Stimulated activated naive CD4-positive, alpha-beta T cell (primary cell): ENCODE measurements at regions not wholly inside any gene's neighbourhood (a gene's known extent, or its start where the extent isn't known, plus 50 kb on each side); places are given as distances from the start of the nearest gene placed in this dataset.
"Not testable (repeated sequence)": the region's sequence is repeated elsewhere in the genome, so short reads cannot be mapped to it uniquely, and the experiment has no call there.

Source experiments
- DNase-seq, 6 experiments: peaks; one replicate each; lab custom pipeline; 2025; lab: John Stamatoyannopoulos, UW

DNA sequence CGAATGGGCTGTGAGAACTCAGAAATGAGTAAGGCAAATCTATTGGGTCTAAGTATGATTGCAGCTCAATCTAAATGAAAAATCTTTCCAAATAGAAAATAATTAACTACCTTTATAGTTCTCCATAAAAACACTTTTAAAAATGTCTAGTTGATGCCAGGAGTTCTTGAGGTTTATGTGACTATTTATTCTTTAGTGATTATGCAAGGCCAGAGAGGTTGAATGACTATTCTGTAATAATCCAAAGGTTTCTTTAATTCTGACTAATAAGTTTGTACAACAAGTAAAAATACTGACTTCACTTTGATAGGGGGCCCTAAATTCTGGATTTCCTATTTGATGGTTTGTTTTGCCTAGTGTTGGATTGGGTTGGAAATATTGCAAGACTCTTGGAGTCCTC, 461.2 kb downstream of the EPM2A start:
- DNase-seq, result no peak

DNA sequence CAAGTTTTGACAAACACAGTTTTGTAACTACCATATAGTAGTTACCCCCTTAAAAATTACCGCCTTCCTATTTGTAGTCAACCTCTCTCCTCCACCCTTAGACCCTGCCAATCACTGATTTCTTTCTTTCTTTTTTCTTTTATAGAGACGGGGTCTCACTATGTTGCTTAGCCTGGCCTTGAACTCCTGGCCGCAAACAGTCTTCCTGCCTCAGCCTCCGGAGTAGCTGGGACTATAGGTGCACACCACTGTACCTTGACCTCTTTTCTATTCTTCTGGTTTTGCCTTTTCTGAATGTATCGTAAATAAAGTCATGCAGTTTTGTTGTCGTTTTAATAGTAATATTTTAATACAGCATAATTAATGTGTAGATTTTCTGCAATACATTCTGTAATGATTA, 460.3 kb downstream of the EPM2A start:
- no peak for DNase-seq

- no peak for DNase-seq
Observed at GRCh38 chr6:145275787-145276186, 459.5 kb downstream of the EPM2A start.

DNA sequence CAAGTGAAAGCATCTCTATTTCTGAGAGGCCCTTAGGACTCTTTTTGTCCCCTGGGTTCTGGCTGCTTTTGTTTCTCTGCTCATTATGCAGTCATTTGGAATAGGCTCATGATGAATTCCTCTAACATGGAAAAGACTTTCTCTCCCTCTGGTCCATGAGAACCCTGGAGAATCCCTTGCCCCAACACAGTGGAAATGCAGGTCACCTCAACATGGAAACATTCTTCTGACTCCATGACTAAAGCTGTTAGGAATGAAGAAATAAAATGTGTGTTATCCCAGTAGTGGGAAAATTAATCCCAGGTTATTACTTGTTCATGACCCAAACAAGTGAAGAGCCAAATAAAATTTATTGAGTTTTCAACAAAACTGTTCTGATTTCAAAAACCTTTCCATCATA, 458.6 kb downstream of the EPM2A start:
- no peak for DNase-seq

- DNase-seq, result no peak
Observed at GRCh38 chr6:145277358-145278086, 457.8 kb downstream of the EPM2A start.

DNA sequence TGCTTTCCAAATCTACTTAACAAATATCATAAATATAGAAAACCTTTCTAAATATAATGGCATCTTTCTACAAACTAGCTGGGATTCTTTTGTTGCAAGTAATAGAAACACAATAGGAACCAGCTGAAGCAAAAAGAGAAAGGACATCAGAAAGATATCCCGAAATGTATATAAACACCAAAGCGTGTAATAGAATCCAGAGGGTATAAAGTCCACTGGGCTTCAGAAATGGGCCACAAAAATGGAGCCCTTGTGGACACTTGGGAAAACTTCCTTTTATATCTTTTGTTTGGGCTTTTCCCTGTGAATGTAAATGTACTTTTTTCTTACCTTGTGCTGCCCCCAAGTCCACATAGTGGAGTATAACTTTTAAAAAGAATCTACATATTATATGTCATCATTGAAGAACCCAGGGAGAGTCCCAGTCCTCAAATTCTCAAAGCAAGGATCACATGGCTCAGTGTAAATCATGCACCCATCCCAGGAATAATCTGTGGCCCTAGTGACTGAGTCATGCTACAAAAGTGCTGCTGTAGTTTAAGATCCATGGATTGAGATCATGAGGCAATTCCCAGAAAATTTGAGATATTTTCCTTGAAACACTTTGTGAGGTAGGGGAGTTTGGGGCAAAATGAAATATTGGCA, 457.0 kb downstream of the EPM2A start:
- no peak for DNase-seq

GRCh38 chr6:145279551-145279950, 455.8 kb downstream of the EPM2A start:
- no peak for DNase-seq

DNA sequence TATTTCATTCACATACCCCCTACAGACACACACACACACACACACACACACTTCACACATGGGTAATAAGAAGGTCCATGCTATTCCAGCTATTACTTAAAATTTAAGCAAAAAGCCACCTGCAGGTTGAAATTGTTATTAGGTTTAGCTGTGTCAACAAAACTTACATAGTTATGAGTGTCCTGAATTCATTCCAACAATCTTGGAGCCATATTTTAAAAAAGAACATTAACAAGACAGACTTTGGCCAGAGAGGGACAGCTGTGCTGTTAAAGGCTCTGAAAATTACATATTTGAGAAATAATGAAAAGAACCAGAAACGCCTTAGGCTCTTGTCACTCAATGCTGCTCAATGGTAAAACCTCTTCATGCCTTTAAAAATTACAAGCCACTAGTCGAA, 455.3 kb downstream of the EPM2A start:
- DNase-seq, result no peak

DNA sequence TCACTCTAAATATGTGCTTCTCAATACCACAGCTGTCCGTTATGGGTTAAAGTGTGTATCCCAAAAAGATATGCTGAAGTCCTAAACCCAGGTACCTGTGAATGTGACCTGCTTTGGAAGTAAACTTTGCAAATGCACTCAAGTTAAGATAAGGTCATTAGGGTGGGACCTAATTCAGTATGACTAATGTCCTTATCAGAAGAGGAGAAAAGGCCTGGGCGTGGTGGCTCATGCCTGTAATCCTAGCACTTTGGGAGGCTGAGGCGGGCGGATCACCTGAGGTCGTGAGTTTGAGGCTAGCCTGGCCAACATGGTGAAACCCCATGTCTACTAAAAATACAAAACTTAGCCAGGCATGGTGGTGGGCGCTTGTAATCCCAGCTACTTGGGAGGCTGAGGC, 452.1 kb downstream of the EPM2A start:
- not testable (repeated sequence) for DNase-seq

- DNase-seq, result no peak
Observed at GRCh38 chr6:145283856-145284255, 451.5 kb downstream of the EPM2A start.

GRCh38 chr6:145286916-145287315, 448.4 kb downstream of the EPM2A start:
- no peak for DNase-seq

GRCh38 chr6:145289573-145289972, 445.7 kb downstream of the EPM2A start:
- DNase-seq, result no peak

- no peak for DNase-seq
Observed at GRCh38 chr6:145290122-145290521, 445.2 kb downstream of the EPM2A start.

GRCh38 chr6:145292066-145292465, 443.3 kb downstream of the EPM2A start:
- no peak for DNase-seq

- no peak for DNase-seq
Observed at GRCh38 chr6:145294942-145295341, 440.4 kb downstream of the EPM2A start.

GRCh38 chr6:145295746-145296145, 439.6 kb downstream of the EPM2A start:
- DNase-seq, result no peak

- no peak for DNase-seq
Observed at GRCh38 chr6:145305670-145306069, 429.6 kb downstream of the EPM2A start.

- no peak for DNase-seq
Observed at GRCh38 chr6:145306489-145306888, 428.8 kb downstream of the EPM2A start.

DNA sequence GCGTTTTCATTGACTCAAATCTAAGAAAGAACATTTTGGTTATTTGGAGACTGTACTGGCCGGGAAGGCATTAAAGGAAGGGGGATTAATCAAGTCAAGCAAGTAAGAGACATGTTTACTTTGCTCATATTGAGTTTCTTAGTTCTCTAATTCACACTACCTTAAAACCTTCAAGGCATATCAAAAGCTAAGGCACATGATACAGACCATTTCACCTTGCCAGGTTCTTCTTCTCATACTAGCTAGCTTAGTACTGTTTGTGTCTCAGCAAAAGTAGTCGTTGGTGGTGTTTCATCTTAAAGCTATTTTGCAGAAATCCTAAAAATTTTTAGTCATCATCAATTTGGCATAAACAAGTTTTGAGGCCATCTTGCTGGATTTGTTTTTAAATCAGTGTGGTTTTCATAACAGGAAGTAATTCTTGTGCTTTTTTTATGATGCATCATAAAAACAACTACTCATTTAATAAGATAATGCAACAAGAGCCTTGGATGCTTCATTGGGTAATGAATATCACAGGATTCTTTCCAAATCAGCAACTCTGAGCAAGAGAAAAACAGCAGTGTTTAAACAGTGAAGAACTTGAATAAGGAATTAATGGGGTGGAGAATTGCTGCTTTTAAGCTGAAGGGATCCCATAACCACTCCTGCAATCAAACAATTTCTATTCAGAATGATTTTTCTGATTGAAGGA, 425.3 kb downstream of the EPM2A start:
- no peak for DNase-seq

DNA sequence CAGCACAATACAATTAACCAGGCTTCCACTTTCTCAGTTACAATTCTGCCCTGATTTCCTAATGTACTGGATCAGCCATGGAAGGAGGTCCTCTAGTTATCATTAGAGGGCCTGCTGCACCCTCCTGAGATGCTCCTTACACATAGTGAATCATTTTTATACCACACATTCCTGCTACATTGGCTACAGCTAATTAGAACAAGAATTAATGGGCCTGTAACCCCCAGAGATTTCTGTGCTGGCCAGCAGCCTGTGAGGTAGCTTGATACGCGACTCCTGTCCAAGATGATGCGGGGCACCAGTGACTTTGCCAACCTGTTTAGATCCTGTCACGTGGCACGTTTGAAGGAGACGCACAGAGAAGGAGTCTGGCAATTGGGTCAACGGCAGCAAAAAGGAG, 422.8 kb downstream of the EPM2A start:
- no peak for DNase-seq

GRCh38 chr6:145313041-145313855, 422.1 kb downstream of the EPM2A start:
- no peak for DNase-seq

GRCh38 chr6:145315982-145316600, 419.2 kb downstream of the EPM2A start:
- no peak for DNase-seq
